Lower leg skin (tissue), 3 donors: ENCODE measurements at regions not wholly inside any gene's neighbourhood (a gene's known extent, or its start where the extent isn't known, plus 50 kb on each side); places are given as distances from the start of the nearest gene placed in this dataset.

Experiments
- CTCF ChIP-seq, 3 donors: fragments of 450-650 bp; IDR thresholded peaks; one replicate each; pipeline ENCODE4 v1.5.1; 2016; ENCODE audit warnings: antibody characterized with exemption in 3 of 3, mild to moderate bottlenecking in 3 of 3, moderate library complexity in 2 of 3
- POLR2A ChIP-seq, 2 donors: fragments of 450-650 bp; IDR thresholded peaks; one replicate each; pipeline ENCODE4 v1.6.1; 2016 to 2017; ENCODE audit warnings: antibody characterized with exemption in 2 of 2, mild to moderate bottlenecking in 1 of 2, moderate library complexity in 1 of 2

GRCh38 chr2:239689410-239689809, 288.6 kb upstream of the HDAC4 start:
- TF ChIP-seq CTCF (IDR thresholded peaks at IDR 0.05) (no peak), POLR2A (IDR thresholded peaks at IDR 0.05) (no peak)
